Kidney glomerular epithelial cell (primary cell): ENCODE measurements at regions not wholly inside any gene's neighbourhood (a gene's known extent, or its start where the extent isn't known, plus 50 kb on each side); places are given as distances from the start of the nearest gene placed in this dataset.

ENCODE experiments used
- DNase-seq: peaks from one replicate; lab custom pipeline; 2025; lab: John Stamatoyannopoulos, UW

DNA sequence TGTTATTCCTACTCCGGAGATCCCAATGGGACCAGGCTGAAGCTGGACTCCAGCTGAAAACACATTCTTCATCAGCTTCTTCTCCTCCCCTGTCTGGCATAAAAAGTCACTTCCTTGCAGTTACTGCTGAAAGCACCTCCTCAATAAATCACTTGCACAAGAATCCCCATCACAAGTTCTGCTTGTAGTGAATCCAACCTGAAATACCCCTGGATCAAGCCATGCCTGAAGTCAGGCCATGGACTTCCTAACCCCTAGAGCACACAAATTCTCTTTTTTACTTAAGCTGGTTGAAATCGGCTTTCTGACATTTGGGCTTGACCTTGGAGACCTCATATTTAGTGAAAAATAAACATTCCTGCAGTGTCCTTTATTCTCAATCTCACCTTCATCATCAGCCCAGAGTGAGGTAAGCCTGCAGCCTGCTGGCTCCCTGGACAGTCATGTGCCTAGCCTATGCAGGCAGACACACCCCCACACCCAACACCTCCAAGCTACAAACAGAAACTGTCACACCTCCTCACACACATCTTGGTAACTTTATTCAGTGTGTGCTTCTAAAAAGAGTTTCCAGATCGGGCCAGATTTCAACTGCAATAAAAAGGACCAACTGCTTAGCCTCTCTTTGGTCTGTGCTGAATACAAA lies 51.5 kb upstream of the PTPRT start:
- DNase-seq: no peak
